Lower leg skin (tissue), 3 donors: ENCODE measurements at regions not wholly inside any gene's neighbourhood (a gene's known extent, or its start where the extent isn't known, plus 50 kb on each side); places are given as distances from the start of the nearest gene placed in this dataset.

Experiments used
- CTCF ChIP-seq, 3 donors: fragments of 450-650 bp; IDR thresholded peaks; one replicate each; pipeline ENCODE4 v1.5.1; 2016; ENCODE audit warnings: antibody characterized with exemption in 3 of 3, mild to moderate bottlenecking in 3 of 3, moderate library complexity in 2 of 3
- POLR2A ChIP-seq, 2 donors: fragments of 450-650 bp; IDR thresholded peaks; one replicate each; pipeline ENCODE4 v1.6.1; 2016 to 2017; ENCODE audit warnings: antibody characterized with exemption in 2 of 2, mild to moderate bottlenecking in 1 of 2, moderate library complexity in 1 of 2

GRCh38 chr2:36044411-36044810, 311.2 kb upstream of the CRIM1 start:
- TF ChIP-seq POLR2A (IDR thresholded peaks at IDR 0.05), result no peak
- TF ChIP-seq CTCF (IDR thresholded peaks at IDR 0.05), result no peak
